AG04449 (cell line): ENCODE measurements at regions not wholly inside any gene's neighbourhood (a gene's known extent, or its start where the extent isn't known, plus 50 kb on each side); places are given as distances from the start of the nearest gene placed in this dataset.

Experiments used
- CTCF ChIA-PET: fragments of 350-600 bp; formaldehyde crosslinking; extraction: SDS; loops from one replicate; lab custom pipeline; 2021; ENCODE audit warnings: antibody characterized with exemption; lab: Yijun Ruan, JAX
- POLR2A ChIA-PET: fragments of 400-600, 350-600 bp; formaldehyde crosslinking; extraction: SDS; loops from one replicate; lab custom pipeline; 2020; ENCODE audit warnings: antibody characterized with exemption, inconsistent platforms; lab: Yijun Ruan, JAX
- DNase-seq: peaks from one replicate; pipeline ENCODE4 v3.0.0-alpha.2; 2010; ENCODE audit warnings: low read depth, low spot score
- H3K4me3 ChIP-seq: 2 replicates; pipeline ENCODE4 v1.5.1; 2011; ENCODE audit warnings: low read depth, mild to moderate bottlenecking, control low read depth, low read length
- CTCF ChIP-seq: IDR thresholded peaks from one replicate; pipeline ENCODE4 v1.5.1; 2011; ENCODE audit warnings: mild to moderate bottlenecking, moderate library complexity, low read length, control low read depth, inconsistent platforms; ENCODE audit not compliant: insufficient read depth; ENCODE audit errors: missing control alignments

- POLR2A ChIA-PET = no interaction called here
- DNase-seq = no peak
- H3K4me3 ChIP-seq = no peak overlapping the region
- TF ChIP-seq CTCF = no peak
- CTCF ChIA-PET = interaction anchor here (1.0 kb wide), 1 partner anchor 203 kb away, joined by 3 read pairs; no protein-coding TSS in a partner anchor
Observed at GRCh38 chr12:74892057-74892633, 317.5 kb downstream of the KCNC2 start.

- no peak for TF ChIP-seq CTCF
- no peak overlapping the region for H3K4me3 ChIP-seq
- ChIA-PET CTCF (no interaction called here), POLR2A (no interaction called here)
- no peak for DNase-seq
Observed at GRCh38 chr12:74896186-74896585, 313.5 kb downstream of the KCNC2 start.

- ChIA-PET POLR2A (no interaction called here), CTCF (no interaction called here)
- H3K4me3 ChIP-seq = no peak overlapping the region
- DNase-seq = no peak
- TF ChIP-seq CTCF = no peak
Observed at GRCh38 chr12:74897425-74898211, 312.0 kb downstream of the KCNC2 start.

- no peak for DNase-seq
- H3K4me3 ChIP-seq = no peak overlapping the region
- no peak for TF ChIP-seq CTCF
- ChIA-PET POLR2A (no interaction called here), CTCF (no interaction called here)
Observed at GRCh38 chr12:74899031-74899829, 310.4 kb downstream of the KCNC2 start.

- ChIA-PET POLR2A (no interaction called here), CTCF (no interaction called here)
Observed at GRCh38 chr12:74900232-74900631, 309.4 kb downstream of the KCNC2 start.

More at GRCh38 chr12:74900232-74900631, 309.4 kb downstream of the KCNC2 start:
- H3K4me3 ChIP-seq = no peak overlapping the region
- TF ChIP-seq CTCF = no peak
- no peak for DNase-seq
